Lower leg skin (tissue), 3 donors: ENCODE measurements at regions not wholly inside any gene's neighbourhood (a gene's known extent, or its start where the extent isn't known, plus 50 kb on each side); places are given as distances from the start of the nearest gene placed in this dataset.
"Not testable (repeated sequence)": the region's sequence is repeated elsewhere in the genome, so short reads cannot be mapped to it uniquely, and the experiment has no call there.

Experiments
- POLR2A ChIP-seq, 2 donors: fragments of 450-650 bp; IDR thresholded peaks; one replicate each; pipeline ENCODE4 v1.6.1; 2016 to 2017; ENCODE audit warnings: antibody characterized with exemption in 2 of 2, mild to moderate bottlenecking in 1 of 2, moderate library complexity in 1 of 2
- TF ChIP-seq, protein P1 (sequence below), 3 donors: fragments of 450-650 bp; IDR thresholded peaks; one replicate each; pipeline ENCODE4 v1.5.1; 2016; ENCODE audit warnings: antibody characterized with exemption in 3 of 3, mild to moderate bottlenecking in 3 of 3, moderate library complexity in 2 of 3

- TF ChIP-seq, protein P1, sequence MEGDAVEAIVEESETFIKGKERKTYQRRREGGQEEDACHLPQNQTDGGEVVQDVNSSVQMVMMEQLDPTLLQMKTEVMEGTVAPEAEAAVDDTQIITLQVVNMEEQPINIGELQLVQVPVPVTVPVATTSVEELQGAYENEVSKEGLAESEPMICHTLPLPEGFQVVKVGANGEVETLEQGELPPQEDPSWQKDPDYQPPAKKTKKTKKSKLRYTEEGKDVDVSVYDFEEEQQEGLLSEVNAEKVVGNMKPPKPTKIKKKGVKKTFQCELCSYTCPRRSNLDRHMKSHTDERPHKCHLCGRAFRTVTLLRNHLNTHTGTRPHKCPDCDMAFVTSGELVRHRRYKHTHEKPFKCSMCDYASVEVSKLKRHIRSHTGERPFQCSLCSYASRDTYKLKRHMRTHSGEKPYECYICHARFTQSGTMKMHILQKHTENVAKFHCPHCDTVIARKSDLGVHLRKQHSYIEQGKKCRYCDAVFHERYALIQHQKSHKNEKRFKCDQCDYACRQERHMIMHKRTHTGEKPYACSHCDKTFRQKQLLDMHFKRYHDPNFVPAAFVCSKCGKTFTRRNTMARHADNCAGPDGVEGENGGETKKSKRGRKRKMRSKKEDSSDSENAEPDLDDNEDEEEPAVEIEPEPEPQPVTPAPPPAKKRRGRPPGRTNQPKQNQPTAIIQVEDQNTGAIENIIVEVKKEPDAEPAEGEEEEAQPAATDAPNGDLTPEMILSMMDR (IDR thresholded peaks at IDR 0.05) = not testable (repeated sequence)
- TF ChIP-seq POLR2A (IDR thresholded peaks at IDR 0.05) = not testable (repeated sequence)
Measured at GRCh38 chr6:58358452-58358851, 1041.0 kb downstream of the PRIM2 start.
